ENCODE measurements at regions not wholly inside any gene's neighbourhood (a gene's known extent, or its start where the extent isn't known, plus 50 kb on each side); places are given as distances from the start of the nearest gene placed in this dataset.

DNA sequence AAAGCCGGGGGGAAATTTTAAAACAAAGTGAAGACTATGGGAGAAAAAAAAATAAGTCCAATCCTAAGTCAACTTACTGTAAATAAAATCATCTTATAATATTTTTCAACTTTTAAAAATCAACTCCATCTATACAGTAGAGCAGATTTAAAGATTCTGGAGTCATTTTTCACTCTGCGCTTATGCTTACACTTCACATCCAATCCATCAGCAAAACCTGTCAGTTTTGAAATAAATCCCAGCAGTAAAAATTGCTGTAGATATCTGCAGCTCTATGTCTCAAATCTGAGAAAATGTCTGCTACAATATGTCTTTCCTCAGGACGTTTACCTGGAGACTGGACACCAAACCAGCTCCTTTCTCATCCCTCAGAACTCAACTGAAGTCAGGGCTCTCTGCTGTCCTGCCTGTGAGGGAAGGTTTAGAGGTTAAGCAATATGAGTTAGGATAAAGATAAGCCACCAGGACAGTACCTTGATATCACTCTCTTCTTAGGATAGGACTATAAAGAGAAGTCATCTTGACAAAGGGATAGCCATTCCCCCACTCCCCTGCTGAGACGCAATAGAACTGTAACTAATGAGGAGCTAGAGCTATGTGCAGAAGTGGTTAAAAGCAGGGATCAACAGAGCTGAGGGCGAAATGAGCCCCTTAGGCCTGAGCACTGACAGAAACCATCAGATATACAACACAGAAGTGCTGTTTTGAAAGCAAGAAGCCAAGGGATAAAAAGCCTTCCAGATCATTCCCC, 254.7 kb upstream of the KLHL1 start:
- no peak for DNase-seq

DNA sequence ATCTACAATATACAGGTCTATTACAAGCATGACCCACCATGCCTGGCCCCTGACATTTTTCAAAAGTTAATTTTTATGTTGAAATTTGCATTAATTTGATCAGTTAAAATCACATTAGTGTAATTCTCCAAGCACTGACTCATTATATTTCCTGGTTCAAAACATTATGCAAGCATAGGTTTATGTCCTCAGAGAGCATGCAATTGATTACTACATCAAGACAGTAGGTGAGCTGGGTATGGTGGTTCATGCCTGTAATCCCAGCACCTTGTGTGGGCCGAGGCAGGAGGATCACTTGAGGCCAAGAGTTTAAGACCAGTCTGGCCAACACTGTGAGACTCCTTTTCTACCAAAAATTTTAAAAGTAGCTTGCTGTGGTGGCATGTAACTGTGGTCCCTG, 248.8 kb upstream of the KLHL1 start:
- no peak for DNase-seq

DNA sequence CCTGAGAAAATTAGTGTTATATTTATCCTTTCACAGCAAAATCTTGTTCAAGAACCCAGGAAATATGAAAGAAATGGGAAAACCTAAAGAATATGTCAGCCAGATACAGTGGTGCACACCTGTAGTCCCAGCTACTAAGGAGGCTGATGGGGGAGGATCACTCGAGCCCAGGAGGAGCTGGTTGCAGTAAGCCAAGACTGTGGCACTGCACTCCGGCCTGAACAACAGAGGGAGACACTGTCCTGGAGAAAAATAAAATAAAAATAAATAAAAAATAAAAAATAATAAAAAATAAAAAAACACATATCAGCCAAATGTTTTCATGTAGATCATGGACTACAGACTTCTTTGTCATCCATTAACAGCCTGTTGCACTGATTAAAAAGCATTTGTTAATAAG, 244.8 kb upstream of the KLHL1 start:
- no peak for DNase-seq

DNA sequence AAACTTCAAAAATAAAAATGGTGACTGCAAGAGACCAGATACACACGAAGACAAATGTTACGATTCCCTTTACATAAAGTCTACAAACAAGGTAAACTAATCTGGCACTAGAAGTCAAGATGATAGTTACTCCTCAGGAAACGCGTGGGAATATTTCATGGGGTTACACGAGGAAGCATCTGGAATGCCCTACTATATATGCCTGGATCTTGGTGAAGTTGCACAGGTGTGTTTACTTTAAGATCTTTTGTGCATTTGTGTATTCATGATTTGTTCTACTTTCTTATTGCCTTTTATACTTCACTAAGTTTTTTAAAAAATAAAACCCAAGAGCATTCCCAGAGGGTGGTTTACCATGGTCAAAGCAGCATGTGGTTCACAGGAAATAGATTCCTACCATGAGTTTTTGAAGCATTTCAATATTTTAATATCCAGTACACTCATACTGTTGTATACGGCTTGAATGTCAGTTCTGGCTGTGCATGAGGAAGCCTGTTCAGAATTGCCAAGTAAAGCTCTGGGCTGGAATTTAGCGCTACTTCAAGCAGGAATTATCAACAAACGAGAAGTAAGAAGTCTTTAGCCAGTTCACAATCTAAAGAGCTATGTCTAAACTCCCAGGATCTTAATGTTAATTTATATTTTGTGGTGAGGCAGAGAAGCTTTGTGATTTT, 239.8 kb upstream of the KLHL1 start:
- no peak for DNase-seq

DNA sequence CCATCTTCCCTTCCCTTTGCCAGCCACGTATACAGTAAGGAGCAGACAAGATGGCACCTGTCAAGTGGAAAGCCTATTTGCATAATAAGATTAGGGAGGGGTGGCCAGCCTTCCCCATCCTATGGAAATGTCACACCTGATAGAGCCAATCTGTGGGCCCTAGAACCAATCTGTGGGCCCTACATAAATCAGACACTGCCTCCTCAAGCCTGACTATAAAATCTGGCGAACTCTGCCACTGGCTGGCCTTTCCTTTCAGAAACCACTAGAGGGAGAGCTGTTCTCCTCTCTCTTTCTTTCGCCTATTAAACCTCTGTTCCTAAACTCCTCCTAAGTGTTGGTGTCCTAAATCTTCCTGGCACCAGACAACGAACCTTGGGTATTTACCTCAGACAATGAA, 231.5 kb upstream of the KLHL1 start:
- no peak for DNase-seq

DNA sequence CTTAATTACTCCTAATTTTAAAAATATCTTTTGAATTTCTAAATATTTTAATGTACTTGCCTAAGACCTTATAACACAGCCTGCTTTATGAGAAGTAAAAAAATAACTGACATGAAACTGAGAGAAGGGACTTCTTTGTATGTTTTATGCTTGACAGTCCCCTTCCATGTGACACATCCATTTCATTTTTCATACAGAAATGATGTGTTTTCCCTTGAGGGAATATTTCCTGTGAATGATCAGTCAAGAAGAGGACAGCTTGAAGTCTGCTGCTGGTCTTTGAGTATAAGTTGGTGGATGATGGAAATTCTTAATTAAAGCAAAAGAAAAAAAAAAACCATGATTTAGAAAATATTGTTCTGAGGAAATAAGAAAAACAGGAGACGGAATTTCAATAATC, 230.4 kb upstream of the KLHL1 start:
- DNase-seq = no peak

DNA sequence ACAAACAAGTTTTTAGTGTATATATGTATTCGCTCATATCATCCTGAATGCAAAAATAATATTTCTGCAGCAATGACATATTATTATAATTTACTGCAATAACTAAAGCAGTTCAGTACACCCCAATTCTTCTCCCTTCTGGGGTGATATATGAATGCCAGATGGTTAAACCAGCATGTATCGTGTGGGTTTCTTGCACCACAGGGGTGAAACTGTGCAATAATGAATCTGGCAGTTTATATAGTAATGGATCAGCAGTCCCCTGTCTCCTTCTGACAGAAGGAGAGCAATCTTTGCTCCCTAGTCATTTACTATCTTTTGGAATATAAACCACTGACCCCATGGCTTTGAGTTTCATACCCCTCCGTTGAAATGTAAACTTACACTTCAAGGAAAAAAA, 228.6 kb upstream of the KLHL1 start:
- DNase-seq = no peak

DNA sequence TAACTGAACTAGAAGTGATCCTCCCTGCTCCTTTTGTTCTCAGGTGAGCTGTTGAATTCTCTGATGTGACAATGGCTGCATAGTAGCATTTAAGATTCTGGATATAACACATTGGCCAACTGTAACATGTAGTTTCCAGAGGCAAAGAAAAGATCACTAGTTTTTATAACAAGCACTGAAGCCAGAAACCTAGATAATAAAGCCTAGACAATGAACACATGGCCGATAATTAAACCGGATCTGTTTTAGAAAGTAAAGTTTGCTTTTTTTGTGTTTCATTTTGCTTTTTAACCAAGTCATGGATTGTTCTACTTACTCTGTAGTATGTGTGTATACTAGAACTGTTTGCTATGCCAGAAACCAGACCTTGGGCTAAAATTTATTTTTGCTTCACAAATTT, 225.5 kb upstream of the KLHL1 start:
- no peak for DNase-seq

DNA sequence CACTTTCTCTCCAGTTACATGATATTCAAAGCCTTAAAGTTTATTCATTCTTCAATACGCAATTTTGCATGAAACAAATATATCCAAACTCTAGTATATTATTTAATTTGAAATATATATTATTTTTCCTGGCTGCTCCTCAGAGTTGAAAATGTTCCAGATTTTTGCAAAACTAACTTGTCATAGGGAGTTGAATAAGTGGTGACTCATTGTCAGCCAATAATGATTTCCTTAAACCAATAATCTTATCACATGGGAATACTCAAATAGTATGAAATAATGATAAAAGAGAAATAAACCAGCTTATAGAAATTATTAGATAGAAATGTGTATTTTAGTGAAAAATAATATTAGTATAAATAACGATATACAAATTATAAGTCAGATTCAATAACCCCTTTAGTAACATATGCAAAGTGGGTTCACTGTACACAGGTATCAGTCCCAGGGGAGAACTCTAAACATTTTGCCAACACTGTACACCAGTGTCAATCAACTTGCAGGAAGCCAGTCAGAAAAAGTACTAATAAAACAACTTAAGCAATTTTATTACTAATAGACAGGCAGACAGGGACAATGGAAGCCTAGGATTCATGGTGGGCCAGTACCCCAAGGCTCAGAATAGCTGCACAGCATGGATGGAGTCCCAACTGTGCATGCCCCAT, 222.6 kb upstream of the KLHL1 start:
- DNase-seq = no peak

DNA sequence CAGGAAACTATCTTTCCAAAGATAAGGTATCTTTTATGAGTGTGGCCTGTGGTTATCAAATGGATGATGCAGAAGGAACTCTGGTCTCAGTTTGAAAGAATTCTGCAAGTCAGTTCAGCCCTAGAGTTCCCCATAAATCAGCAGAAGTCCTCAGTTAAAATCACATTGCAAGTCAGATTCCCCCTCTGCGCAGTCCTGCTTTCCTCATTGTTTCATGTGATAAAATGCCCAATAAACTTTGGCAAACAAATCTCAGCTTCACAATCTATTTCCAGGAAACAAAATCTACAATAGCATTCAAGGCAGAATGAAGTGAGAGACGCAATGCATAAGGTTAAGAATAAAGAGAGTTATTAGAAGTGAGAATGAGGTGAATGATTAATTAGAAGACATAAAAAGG, 216.3 kb upstream of the KLHL1 start:
- DNase-seq = no peak

DNA sequence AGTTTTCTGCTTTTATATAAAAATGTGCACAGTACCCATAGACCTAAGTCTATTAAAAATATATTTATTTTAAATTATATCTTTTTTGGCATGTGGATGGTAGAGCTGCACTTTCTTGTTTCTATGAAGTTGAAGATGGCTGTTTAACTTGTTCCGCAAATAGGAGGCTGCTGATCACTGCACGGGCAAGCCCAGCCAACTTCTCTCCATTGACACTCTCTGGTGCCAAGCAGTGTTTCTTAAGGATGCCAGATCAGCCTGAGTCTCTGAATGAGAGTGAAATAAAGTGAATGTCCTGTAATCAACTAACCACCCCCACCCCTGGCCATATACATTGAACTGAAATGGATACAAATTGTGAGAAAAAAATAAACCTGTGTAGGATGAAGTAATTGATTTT, 202.9 kb upstream of the KLHL1 start:
- DNase-seq = no peak

DNA sequence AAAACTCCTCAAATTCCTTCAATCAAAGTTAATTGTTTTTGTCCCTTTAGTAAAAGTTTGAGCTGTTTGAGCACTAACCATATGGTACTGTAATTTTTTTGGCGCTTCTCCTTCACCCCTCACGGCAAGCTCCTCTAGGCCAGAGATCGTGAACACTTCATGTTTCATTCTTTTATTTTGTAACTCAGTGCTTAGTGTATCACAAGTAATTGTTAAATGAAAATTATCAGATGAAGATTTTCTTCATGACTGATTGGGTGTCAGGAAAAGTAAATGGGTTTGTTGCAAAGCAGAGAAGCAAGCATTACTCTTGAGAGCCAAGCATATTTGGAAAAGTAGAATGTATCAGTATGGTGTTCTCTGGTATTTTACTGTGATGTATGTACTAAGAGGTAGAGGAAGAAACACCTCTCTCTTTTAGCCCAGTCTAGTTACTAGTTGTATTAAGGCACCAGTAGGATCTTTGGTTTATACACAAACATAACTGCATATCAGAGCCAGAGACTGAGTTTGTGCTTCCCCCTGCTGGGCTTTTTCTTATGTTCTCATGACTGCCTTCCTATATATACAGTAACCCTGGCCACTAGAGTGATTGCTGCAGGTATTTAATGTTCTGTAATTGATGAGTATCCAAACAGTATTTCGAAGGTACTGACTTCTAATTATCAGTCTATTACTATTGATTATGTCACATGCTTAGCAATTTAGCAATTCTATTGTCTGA, 202.3 kb upstream of the KLHL1 start:
- DNase-seq = no peak

DNA sequence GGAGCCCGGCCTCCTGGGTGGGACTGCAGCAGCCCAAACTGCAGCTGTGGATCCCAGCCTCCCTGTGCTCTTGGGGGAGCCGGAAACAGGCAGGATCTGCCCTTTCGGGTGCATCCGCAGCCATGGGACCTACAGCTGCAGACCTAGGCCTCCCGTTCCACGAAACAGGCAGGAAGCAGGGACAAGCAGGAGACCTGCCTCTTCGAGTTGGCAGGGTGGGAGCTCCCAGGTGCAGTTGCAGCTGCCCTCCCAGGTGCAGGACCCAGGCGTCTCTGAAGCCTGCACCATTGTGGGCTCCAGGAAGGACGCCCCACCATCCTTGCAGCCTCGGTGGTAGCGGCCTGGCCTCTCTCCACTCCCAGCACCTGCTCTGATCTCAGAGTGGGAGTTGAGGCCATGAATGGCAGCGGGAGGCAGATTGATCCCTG, 189.0 kb upstream of the KLHL1 start:
- no peak for DNase-seq

DNA sequence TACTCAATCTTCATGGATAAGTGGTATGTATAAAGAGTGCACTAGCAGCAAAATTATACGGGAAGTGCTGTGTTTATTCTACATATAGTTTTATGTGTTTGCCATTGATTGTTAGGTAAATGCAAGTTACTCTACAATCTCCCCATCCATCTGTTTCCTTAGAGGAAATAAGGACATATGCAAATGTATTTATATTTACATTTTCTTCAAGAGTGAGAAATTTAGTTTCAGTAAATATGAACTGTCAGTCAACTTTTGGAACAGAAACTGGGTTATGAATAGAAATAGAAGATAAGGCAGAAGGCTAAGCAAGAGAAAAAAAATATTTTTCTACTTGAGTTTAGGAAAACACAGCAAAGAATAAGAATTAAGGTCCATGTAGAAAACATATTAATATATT, 176.1 kb upstream of the KLHL1 start:
- DNase-seq = no peak

DNA sequence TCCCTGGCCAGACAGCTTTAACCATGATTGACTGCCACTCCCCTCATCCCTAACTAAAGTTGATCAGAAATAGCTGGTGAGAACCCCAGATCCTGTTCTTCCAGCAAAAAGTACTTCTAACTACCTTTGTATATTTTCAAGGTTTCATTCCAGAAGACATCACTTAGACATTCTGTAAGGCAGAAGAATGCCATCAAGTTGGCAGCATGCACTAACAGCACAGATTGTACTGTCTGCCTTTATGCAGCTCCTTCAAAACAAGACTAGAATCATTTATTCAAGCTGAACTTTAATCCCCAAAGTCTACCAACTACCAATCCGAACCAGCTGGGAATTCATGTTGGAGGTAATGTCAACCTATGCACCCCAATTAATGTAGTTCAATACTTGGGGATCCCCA, 167.6 kb upstream of the KLHL1 start:
- no peak for DNase-seq

DNA sequence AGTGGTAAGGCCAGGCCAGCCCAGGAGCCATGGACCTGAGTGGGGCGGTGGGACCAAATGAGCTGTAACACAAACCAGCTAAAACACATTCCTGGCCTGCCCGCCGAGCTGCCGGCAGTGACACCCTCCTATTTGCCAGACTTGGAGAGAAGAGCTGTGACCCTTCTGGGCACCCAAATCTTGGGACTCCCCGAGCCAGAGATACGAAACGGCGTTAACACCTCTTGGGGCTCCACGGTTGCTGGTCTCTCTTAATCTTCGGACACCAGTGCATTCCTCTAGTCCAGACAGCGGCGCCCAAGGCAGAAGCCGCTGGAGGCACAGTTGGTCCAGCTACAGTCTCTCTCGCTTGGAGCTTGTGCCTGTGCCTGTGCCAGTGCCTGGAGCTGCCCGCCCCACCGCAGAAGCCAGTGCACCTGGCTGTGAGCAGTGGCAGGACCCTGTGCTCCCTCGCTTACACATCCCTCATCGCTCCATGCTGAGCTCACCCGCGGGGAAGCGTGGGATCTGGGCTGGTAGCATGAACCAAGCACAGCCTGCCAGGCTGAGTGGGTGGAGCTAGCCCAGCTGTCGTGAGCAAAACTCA, 147.2 kb upstream of the KLHL1 start:
- DNase-seq = no peak

DNA sequence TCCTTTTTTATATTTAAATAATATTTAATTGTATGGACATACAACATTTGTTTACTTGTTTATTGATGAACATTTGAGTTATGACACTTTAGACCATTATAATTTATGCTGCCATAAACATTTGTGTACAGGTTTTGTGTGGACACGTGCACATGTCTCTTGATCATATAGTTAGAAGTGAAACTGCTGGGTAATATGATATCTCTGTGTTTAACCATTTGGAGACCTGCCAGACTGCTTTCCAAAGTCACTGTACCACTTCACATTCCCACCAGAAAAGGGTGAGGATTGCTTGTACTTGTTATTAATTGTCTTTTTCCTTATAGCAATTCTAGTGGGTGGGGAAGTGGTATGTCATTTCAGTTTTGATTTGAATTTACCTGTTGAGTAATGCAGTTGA, 145.6 kb upstream of the KLHL1 start:
- no peak for DNase-seq

DNA sequence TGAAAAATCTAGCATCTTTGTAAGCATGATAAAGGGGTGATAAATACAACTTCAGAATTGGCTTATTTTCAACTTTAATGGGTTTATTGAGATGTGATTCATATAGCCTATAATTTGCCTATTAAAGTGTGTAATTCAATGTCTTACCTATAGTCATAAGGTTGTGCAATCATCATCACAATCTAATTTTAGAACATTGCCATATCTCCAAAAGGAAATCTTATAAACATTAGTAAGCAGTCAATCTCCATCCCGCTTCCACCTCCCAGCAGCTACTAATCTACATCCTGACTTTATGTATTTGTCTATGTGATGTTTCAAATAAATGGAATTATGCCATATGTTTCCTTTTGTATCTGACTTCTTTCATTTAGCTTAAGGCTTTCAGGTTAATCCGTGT, 145.2 kb upstream of the KLHL1 start:
- DNase-seq = no peak

DNA sequence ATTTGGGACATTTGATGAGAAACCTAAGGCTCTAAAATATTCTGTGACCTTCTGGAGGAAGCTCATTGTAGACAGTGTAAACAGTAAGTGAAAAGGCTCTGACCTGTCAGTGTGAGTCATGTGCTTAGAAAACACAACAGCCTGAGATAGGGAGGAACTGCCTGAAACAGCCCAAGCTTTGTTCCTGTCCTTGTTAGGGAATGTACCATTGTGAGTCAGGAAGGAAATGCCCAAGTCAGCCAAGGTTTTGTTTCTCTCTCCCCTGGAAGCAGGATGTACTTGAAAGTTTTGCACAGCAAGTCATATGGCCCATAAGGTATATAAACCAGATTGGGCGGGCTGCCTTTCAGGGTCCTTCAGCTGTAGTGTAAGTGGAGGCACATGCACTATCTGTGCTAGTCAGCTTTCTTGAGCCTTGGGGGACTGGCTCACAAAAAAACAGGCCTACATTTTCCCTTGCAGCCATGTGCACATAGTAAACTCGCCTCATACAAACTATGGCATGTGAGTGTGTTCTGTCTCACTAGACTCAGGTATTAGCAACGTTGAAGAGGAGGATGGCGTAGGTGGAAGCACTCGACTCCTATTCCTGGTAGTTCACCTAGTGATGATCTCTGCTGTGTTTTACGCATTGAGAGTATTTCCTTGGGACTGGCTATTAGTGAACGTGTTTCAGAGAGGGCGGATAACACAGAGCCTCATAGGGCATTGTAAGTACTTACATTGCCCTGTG, 141.2 kb upstream of the KLHL1 start:
- DNase-seq = no peak

DNA sequence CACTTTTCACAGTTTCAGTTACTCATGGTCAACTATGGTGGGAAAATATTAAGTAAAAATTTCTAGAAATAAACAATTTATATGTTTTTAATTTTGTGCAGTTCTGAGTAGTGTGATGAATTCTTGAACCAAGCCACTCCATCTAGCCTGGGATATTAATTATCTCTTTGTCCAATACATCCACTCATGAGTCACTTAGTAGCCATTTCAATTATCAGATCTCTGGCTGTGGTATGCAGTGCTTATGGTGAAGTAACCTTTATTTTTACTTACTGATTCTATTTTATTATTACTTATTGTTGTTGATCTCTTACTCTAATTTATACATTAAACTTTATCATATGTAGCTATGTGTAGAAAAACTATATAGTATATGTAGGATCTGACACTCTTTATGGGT, 128.9 kb upstream of the KLHL1 start:
- DNase-seq = no peak

DNA sequence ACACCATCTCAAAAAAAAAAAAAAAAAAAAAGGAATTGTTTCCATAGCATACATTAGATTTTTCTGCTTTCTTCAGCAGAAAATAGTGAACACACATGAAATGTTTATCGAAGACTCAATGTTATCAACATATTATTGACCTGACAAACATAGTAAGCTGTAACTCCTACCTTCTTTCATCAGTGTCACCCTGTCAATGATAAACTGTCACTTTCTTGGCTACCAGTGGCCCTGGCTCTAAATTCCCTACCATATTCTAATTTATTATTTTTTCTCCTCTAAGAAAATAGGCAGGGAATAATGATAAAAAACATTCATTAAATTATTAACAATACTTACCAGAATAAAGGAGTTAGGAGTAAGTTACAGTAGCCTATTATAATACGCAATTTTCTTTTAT, 127.3 kb upstream of the KLHL1 start:
- DNase-seq = no peak

DNA sequence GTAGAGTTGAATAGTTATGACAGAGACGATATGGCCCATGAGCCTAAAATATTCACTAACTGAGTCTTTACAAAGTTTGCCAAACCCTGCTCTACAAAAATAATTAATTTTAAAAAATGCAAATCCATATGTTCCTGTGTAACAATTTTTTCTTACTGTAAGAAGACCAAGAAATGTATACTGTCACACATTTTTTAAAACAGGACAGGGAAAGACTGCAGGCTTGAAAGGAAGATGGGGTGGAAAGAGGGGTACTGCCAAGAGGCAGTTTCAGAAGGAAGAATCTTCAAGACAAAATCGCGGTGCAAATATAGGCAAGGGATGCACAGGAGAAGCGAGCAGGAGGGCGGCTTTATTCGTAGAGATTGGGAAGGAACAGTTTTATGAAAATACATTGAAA, 115.7 kb upstream of the KLHL1 start:
- no peak for DNase-seq

DNA sequence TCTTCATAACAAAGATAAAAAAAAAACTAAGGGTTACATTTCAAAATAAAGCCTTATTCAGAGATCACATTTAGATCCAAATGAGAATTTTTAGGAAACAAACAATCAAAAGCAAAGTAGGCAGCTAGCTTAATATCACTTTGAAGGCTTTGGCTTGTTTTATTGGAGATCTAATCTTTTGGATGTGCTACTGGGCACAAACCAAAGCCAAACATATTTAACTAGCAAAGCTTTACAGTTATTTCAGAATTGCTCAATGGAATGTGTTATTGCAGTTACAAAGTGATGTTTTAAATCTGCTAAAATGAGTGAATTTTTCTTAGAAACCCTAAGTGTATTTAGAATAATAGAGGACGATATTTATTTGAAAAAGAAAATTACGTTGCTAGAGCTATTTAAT, 114.7 kb upstream of the KLHL1 start:
- DNase-seq = no peak
